ENCODE measurements at regions not wholly inside any gene's neighbourhood (a gene's known extent, or its start where the extent isn't known, plus 50 kb on each side); places are given as distances from the start of the nearest gene placed in this dataset.

GRCh38 chr14:62185078-62185477 is 422.9 kb downstream of the SNAPC1 start:
- no peaks in the 10 kb centered on the region for H3K79me1 ChIP-seq (ENCODE audit: low read depth in 1 of 2, low read length in 2 of 2)
- no peak overlapping the region for H2BK5ac ChIP-seq (ENCODE audit: low read depth, low read length, poor library complexity, severe bottlenecking)
- intact Hi-C loops (cut with micrococcal nuclease) = loop anchor here (10.0 kb wide), 2 partner anchors 260 to 470 kb away; no protein-coding TSS in a partner anchor
- H4K5ac ChIP-seq (ENCODE audit: low read depth, low read length) = no peak overlapping the region
- CTCF ChIA-PET = no interaction called here
- H3K4ac ChIP-seq (ENCODE audit: low read depth, low read length) = no peak overlapping the region
- no peak overlapping the region for H2BK120ac ChIP-seq (ENCODE audit: low read depth, low read length)
- TF ChIP-seq CEBPB (IDR thresholded peaks at IDR 0.05; ENCODE audit: low read depth, low read length) (no peak), ELK1 (IDR thresholded peaks at IDR 0.05; ENCODE audit: borderline replicate concordance, low read depth, low read length) (no peak), CTCF (conservative IDR thresholded peaks at IDR 0.05; ENCODE audit: low read depth, low read length) (no peak), NFE2L2 (IDR thresholded peaks at IDR 0.05; ENCODE audit: low read depth, low read length) (no peak), BHLHE40 (IDR thresholded peaks at IDR 0.05; ENCODE audit: low read depth, low read length) (no peak), RAD21 (IDR thresholded peaks at IDR 0.05; ENCODE audit: low read length) (no peak), CHD1 (IDR thresholded peaks at IDR 0.05; ENCODE audit: low read depth, low read length) (no peak), MAZ (IDR thresholded peaks at IDR 0.05; ENCODE audit: borderline replicate concordance, low read depth, low read length) (no peak), SMC3 (IDR thresholded peaks at IDR 0.05; ENCODE audit: low read depth, low read length) (no peak), RFX5 (IDR thresholded peaks at IDR 0.05; ENCODE audit: low read depth, low read length) (no peak), FOS (IDR thresholded peaks at IDR 0.05; ENCODE audit: low read depth, low read length) (no peak), RCOR1 (IDR thresholded peaks at IDR 0.05; ENCODE audit: insufficient replicate concordance, low read length) (no peak), MXI1 (IDR thresholded peaks at IDR 0.05; ENCODE audit: borderline replicate concordance, low read depth, low read length) (no peak)
- H3K4me3 ChIP-seq (ENCODE audit: insufficient read depth, low read depth, low read length) = no peak overlapping the region
- no peak overlapping the region for H4K91ac ChIP-seq (ENCODE audit: insufficient read depth, low read depth, low read length)
- no peaks in the 10 kb centered on the region for H4K20me1 ChIP-seq (ENCODE audit: insufficient read depth, low read length)
- dilution Hi-C loops (cut with HindIII; ENCODE audit: low sequenced_read_pairs, unreplicated experiment) = no loop called here
- ATAC-seq (ENCODE audit: low read depth) (peak; percentile 62; the same call in 1 of the 2 replicates), DNase-seq (peak; percentile 18)
- H3K4me2 ChIP-seq (ENCODE audit: low read depth, low read length) = no peak overlapping the region
- H3K36me3 ChIP-seq (ENCODE audit: control insufficient read depth, insufficient read depth, low read length) = no peaks in the 10 kb centered on the region
- H3K18ac ChIP-seq (ENCODE audit: low read depth, low read length) = no peak overlapping the region
- H2BK15ac ChIP-seq (ENCODE audit: low read depth, low read length) = no peak overlapping the region
- in situ Hi-C loops (cut with MboI; ENCODE audit: low sequenced_read_pairs) = loop anchor here (10.0 kb wide), 2 partner anchors 850 to 950 kb away; no protein-coding TSS in a partner anchor
- no peak overlapping the region for H3K14ac ChIP-seq (replicated peaks; ENCODE audit: low read depth, low read length)
- H2AFZ ChIP-seq (replicated peaks; ENCODE audit: low read length, poor library complexity) = no peak overlapping the region
- H4K8ac ChIP-seq (ENCODE audit: low read depth in 2 of 2, low read length in 2 of 2) = no peak overlapping the region
- BruUV-seq (replicated peaks) = no TSS peak
- H2BK20ac ChIP-seq (ENCODE audit: low read depth, low read length) = no peak overlapping the region
- POLR2A ChIA-PET (ENCODE audit: unreplicated experiment) = no interaction called here
- no CpG with 5 or more reads among the region's 1 CpG for WGBS, 2 experiments (ENCODE audit: extremely low coverage in 2 of 2, insufficient read length in 1 of 2)
- peaks cover 3% of the 10 kb centered on the region; the same call in 1 of the 2 replicates for H3K27me3 ChIP-seq (ENCODE audit: control insufficient read depth, insufficient read depth, low read length)
- H3K9me1 ChIP-seq (ENCODE audit: insufficient read depth, low read length) = no peaks in the 10 kb centered on the region
- no peaks in the 10 kb centered on the region for H3K4me1 ChIP-seq (ENCODE audit: control insufficient read depth, insufficient read depth, low read length)
- H3K27ac ChIP-seq (ENCODE audit: insufficient read depth, low read length) = no peak overlapping the region
- H3K9ac ChIP-seq (ENCODE audit: low read depth, low read length) = no peak overlapping the region
- no peak overlapping the region for H3K56ac ChIP-seq (ENCODE audit: extremely low read depth, insufficient read depth, low read length)
- H3K23ac ChIP-seq (ENCODE audit: low read depth, low read length) = no peak overlapping the region
- H2AK9ac ChIP-seq (replicated peaks; ENCODE audit: low read depth, low read length, poor library complexity) = no peak overlapping the region
- no peaks in the 10 kb centered on the region for H3K9me3 ChIP-seq (ENCODE audit: control insufficient read depth, insufficient read depth, low read length)
- no peak overlapping the region for H2AK5ac ChIP-seq (ENCODE audit: low read depth, low read length)

Data from IMR-90 (cell line).